Neural progenitor cell (in vitro differentiated cells): ENCODE measurements at regions not wholly inside any gene's neighbourhood (a gene's known extent, or its start where the extent isn't known, plus 50 kb on each side); places are given as distances from the start of the nearest gene placed in this dataset.

Experiments
- DNase-seq: peaks from one replicate; pipeline ENCODE4 v3.0.0-alpha.2; 2016; ENCODE audit warnings: low spot score
- H2AFZ ChIP-seq: fragments of 200-600 bp; sonication (generic); replicated peaks from 2 replicates; pipeline ENCODE4 v1.6.1; 2016; ENCODE audit warnings: antibody characterized with exemption
- H3F3A ChIP-seq: fragments of 200-600 bp; sonication (generic); 2 replicates; pipeline ENCODE4 v1.6.1; 2016; ENCODE audit warnings: antibody characterized with exemption, low read depth
- H3K27ac ChIP-seq: fragments of 200-600 bp; sonication (generic); 2 replicates; pipeline ENCODE4 v1.5.1; 2016; ENCODE audit warnings: mild to moderate bottlenecking
- H3K27me3 ChIP-seq: fragments of 200-600 bp; sonication (generic); 2 replicates; pipeline ENCODE4 v1.6.1; 2016; ENCODE audit warnings: mild to moderate bottlenecking, moderate library complexity
- H3K36me3 ChIP-seq: fragments of 200-600 bp; sonication (generic); 2 replicates; pipeline ENCODE4 v1.5.1; 2016
- H3K4me1 ChIP-seq: fragments of 200-600 bp; sonication (generic); 2 replicates; pipeline ENCODE4 v1.6.1; 2016; ENCODE audit warnings: mixed run types
- H3K4me2 ChIP-seq: fragments of 200-600 bp; sonication (generic); 2 replicates; pipeline ENCODE4 v1.6.1; 2016
- H3K4me3 ChIP-seq: fragments of 200-600 bp; sonication (generic); 2 replicates; pipeline ENCODE4 v1.5.1; 2016
- H3K79me2 ChIP-seq: fragments of 200-600 bp; sonication (generic); 2 replicates; pipeline ENCODE4 v1.6.1; 2016; ENCODE audit warnings: low read depth
- H3K9ac ChIP-seq: fragments of 200-600 bp; sonication (generic); 2 replicates; pipeline ENCODE4 v1.6.1; 2016
- H3K9me3 ChIP-seq: fragments of 200-600 bp; sonication (generic); 2 replicates; pipeline ENCODE4 v1.5.1; 2016; ENCODE audit warnings: low read depth
- H4K20me1 ChIP-seq: fragments of 200-600 bp; sonication (generic); 2 replicates; pipeline ENCODE4 v1.6.1; 2016; ENCODE audit warnings: low read depth
- H3K27ac Mint-ChIP-seq: 3 replicates; pipeline ENCODE4 v1.8.0; 2021; ENCODE audit warnings: mixed read lengths
- H3K27me3 Mint-ChIP-seq: 2 replicates; pipeline ENCODE4 v1.8.0; 2022; ENCODE audit warnings: low read depth, mild to moderate bottlenecking, inconsistent platforms, moderate library complexity, mixed read lengths; ENCODE audit not compliant: insufficient read depth
- H3K36me3 Mint-ChIP-seq: 3 replicates; pipeline ENCODE4 v1.8.0; 2021; ENCODE audit warnings: mixed read lengths
- H3K4me1 Mint-ChIP-seq: 3 replicates; pipeline ENCODE4 v1.8.0; 2021; ENCODE audit warnings: mixed read lengths
- H3K4me3 Mint-ChIP-seq: 3 replicates; pipeline ENCODE4 v1.8.0; 2021; ENCODE audit warnings: mild to moderate bottlenecking, moderate library complexity, mixed read lengths
- H3K9me3 Mint-ChIP-seq: 3 replicates; pipeline ENCODE4 v1.8.0; 2020; ENCODE audit warnings: mixed read lengths
- EZH2 ChIP-seq: fragments of 200-600 bp; sonication (generic); IDR thresholded peaks from 2 replicates; pipeline ENCODE4 v1.6.1; 2017; ENCODE audit warnings: antibody characterized with exemption, mild to moderate bottlenecking, moderate library complexity
- EZH2phosphoT487 ChIP-seq: fragments of 200-600 bp; sonication (generic); IDR thresholded peaks from 2 replicates; pipeline ENCODE4 v1.6.1; 2017; ENCODE audit warnings: antibody characterized with exemption
- TF ChIP-seq, protein P1 (sequence below): fragments of 200-600 bp; sonication (generic); IDR thresholded peaks from 2 replicates; pipeline ENCODE4 v1.5.1; 2017; ENCODE audit warnings: antibody characterized with exemption, mild to moderate bottlenecking

DNA sequence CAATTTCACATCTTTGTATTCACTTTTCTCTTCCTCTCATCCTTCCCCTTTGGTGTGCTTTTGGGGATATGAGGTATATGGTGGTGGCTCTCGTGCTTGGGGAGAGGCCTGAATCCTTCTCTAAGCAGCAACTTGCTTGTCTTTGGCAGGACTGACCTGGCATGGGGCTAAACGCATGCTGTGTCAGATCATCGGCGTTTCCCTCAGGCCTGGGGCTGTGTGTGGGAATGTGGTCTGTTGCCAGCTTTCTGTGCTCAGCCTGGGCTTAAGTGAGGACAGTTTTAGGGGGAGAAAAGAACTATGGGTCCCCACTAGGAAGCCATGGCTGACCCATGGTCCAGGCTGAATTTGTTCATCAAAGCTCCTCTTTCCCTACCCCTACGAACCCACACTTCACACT, 60.7 kb downstream of the TET3 start:
- no peaks in the 10 kb centered on the region for H3K79me2 ChIP-seq
- no peak overlapping the region for H3K4me3 ChIP-seq
- H3K9me3 Mint-ChIP-seq, result no peaks in the 10 kb centered on the region
- H3K4me2 ChIP-seq, result no peak overlapping the region
- H3K36me3 ChIP-seq, result no peaks in the 10 kb centered on the region
- H3K27me3 Mint-ChIP-seq, result peaks cover 2% of the 10 kb centered on the region
- H3K4me1 ChIP-seq, result no peaks in the 10 kb centered on the region
- no peak overlapping the region for H3K27ac Mint-ChIP-seq
- H3K4me3 Mint-ChIP-seq, result no peak overlapping the region
- no peak overlapping the region for H2AFZ ChIP-seq
- no peak for DNase-seq
- no peak overlapping the region for H3K27ac ChIP-seq
- no peak overlapping the region for H3K9ac ChIP-seq
- H4K20me1 ChIP-seq, result peaks cover 55% of the 10 kb centered on the region
- H3F3A ChIP-seq, result no peaks in the 10 kb centered on the region
- no peak for TF ChIP-seq EZH2
- TF ChIP-seq, protein P1, sequence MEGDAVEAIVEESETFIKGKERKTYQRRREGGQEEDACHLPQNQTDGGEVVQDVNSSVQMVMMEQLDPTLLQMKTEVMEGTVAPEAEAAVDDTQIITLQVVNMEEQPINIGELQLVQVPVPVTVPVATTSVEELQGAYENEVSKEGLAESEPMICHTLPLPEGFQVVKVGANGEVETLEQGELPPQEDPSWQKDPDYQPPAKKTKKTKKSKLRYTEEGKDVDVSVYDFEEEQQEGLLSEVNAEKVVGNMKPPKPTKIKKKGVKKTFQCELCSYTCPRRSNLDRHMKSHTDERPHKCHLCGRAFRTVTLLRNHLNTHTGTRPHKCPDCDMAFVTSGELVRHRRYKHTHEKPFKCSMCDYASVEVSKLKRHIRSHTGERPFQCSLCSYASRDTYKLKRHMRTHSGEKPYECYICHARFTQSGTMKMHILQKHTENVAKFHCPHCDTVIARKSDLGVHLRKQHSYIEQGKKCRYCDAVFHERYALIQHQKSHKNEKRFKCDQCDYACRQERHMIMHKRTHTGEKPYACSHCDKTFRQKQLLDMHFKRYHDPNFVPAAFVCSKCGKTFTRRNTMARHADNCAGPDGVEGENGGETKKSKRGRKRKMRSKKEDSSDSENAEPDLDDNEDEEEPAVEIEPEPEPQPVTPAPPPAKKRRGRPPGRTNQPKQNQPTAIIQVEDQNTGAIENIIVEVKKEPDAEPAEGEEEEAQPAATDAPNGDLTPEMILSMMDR, result no peak
- TF ChIP-seq EZH2phosphoT487, result no peak
- H3K27me3 ChIP-seq, result no peaks in the 10 kb centered on the region
- H3K9me3 ChIP-seq, result no peaks in the 10 kb centered on the region
- peaks cover 12% of the 10 kb centered on the region for H3K4me1 Mint-ChIP-seq
- peaks cover 19% of the 10 kb centered on the region for H3K36me3 Mint-ChIP-seq

DNA sequence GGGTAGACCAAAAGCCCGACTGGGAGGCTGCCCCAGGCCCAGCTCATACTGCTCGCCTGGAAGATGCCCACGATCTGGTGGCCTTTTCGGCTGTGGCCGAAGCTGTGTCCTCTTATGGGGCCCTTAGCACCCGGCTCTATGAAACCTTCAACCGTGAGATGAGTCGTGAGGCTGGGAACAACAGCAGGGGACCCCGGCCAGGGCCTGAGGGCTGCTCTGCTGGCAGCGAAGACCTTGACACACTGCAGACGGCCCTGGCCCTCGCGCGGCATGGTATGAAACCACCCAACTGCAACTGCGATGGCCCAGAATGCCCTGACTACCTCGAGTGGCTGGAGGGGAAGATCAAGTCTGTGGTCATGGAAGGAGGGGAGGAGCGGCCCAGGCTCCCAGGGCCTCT, 61.7 kb downstream of the TET3 start:
- H3K79me2 ChIP-seq, result peaks cover 4% of the 10 kb centered on the region
- H3K36me3 ChIP-seq, result no peaks in the 10 kb centered on the region
- no peak overlapping the region for H2AFZ ChIP-seq
- peaks cover 2% of the 10 kb centered on the region for H3K27me3 Mint-ChIP-seq
- TF ChIP-seq EZH2 (no peak), EZH2phosphoT487 (no peak)
- TF ChIP-seq, protein P1, result no peak
- no peak overlapping the region for H3K27ac Mint-ChIP-seq
- H3K9me3 ChIP-seq, result no peaks in the 10 kb centered on the region
- DNase-seq, result no peak
- peaks cover 45% of the 10 kb centered on the region for H4K20me1 ChIP-seq
- H3K27ac ChIP-seq, result no peak overlapping the region
- H3F3A ChIP-seq, result no peaks in the 10 kb centered on the region
- peaks cover 19% of the 10 kb centered on the region for H3K36me3 Mint-ChIP-seq
- no peak overlapping the region for H3K4me3 ChIP-seq
- no peak overlapping the region for H3K4me2 ChIP-seq
- H3K4me1 ChIP-seq, result no peaks in the 10 kb centered on the region
- H3K4me1 Mint-ChIP-seq, result peaks cover 12% of the 10 kb centered on the region
- H3K9me3 Mint-ChIP-seq, result no peaks in the 10 kb centered on the region
- H3K27me3 ChIP-seq, result no peaks in the 10 kb centered on the region
- no peak overlapping the region for H3K9ac ChIP-seq
- H3K4me3 Mint-ChIP-seq, result no peak overlapping the region

DNA sequence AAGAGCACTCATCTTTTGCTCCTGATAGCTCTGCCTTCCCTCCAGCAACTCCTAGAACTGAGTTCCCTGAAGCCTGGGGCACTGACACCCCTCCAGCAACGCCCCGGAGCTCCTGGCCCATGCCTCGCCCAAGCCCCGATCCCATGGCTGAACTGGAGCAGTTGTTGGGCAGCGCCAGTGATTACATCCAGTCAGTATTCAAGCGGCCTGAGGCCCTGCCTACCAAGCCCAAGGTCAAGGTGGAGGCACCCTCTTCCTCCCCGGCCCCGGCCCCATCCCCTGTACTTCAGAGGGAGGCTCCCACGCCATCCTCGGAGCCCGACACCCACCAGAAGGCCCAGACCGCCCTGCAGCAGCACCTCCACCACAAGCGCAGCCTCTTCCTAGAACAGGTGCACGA, 62.4 kb downstream of the TET3 start:
- H3K27ac Mint-ChIP-seq, result no peak overlapping the region

More for the DNA sequence above, 62.4 kb downstream of the TET3 start:
- Histone ChIP-seq H3K27me3 (no peaks in the 10 kb centered on the region), H2AFZ (no peak overlapping the region), H3K79me2 (peaks cover 4% of the 10 kb centered on the region), H4K20me1 (peaks cover 40% of the 10 kb centered on the region), H3K4me2 (no peak overlapping the region), H3K4me3 (no peak overlapping the region), H3K27ac (no peak overlapping the region), H3F3A (no peaks in the 10 kb centered on the region), H3K4me1 (no peaks in the 10 kb centered on the region), H3K9me3 (no peaks in the 10 kb centered on the region), H3K9ac (no peak overlapping the region), H3K36me3 (no peaks in the 10 kb centered on the region)
- Mint-ChIP-seq H3K27me3 (peaks cover 2% of the 10 kb centered on the region), H3K4me1 (peaks cover 12% of the 10 kb centered on the region), H3K9me3 (no peaks in the 10 kb centered on the region), H3K36me3 (peaks cover 19% of the 10 kb centered on the region), H3K4me3 (no peak overlapping the region)
- no peak for DNase-seq
- TF ChIP-seq EZH2phosphoT487 (no peak), EZH2 (no peak)
- TF ChIP-seq, protein P1, result no peak
